ENCODE measurements at regions not wholly inside any gene's neighbourhood (a gene's known extent, or its start where the extent isn't known, plus 50 kb on each side); places are given as distances from the start of the nearest gene placed in this dataset.
A peak's percentile ranks its signal among the peaks of the same experiment; 100 is the strongest.

GRCh38 chr12:25034676-25035075, 85.8 kb upstream of the BCAT1 start:
- Histone ChIP-seq H2AFZ (replicated peaks) (peak overlapping the region; percentile 12), H3K4me3 (no peak overlapping the region), H3K79me2 (ENCODE audit: low read depth) (no peaks in the 10 kb centered on the region), H3K36me3 (no peaks in the 10 kb centered on the region), H3K27me3 (no peaks in the 10 kb centered on the region), H3K27ac (no peak overlapping the region), H3K9ac (no peak overlapping the region), H3K4me2 (no peak overlapping the region), H4K20me1 (ENCODE audit: low read depth) (no peaks in the 10 kb centered on the region), H3K9me3 (ENCODE audit: low read depth) (no peaks in the 10 kb centered on the region), H3K4me1 (no peaks in the 10 kb centered on the region), H3F3A (ENCODE audit: low read depth) (no peaks in the 10 kb centered on the region)
- peaks cover 5% of the 10 kb centered on the region for H3K4me1 Mint-ChIP-seq
- no peak overlapping the region for H3K27ac Mint-ChIP-seq
- no peaks in the 10 kb centered on the region for H3K36me3 Mint-ChIP-seq
- H3K4me3 Mint-ChIP-seq: no peak overlapping the region
- no peaks in the 10 kb centered on the region for H3K9me3 Mint-ChIP-seq
- H3K27me3 Mint-ChIP-seq (ENCODE audit: insufficient read depth, low read depth): peaks cover 2% of the 10 kb centered on the region
- no peak for DNase-seq (ENCODE audit: low spot score)
- TF ChIP-seq EZH2 (IDR thresholded peaks at IDR 0.05) (no peak), CTCF (IDR thresholded peaks at IDR 0.05) (no peak), EZH2phosphoT487 (IDR thresholded peaks at IDR 0.05) (no peak)

GRCh38 chr12:25025951-25026490, 77.1 kb upstream of the BCAT1 start:
- H3K27ac Mint-ChIP-seq: no peak overlapping the region
- Histone ChIP-seq H2AFZ (replicated peaks) (no peak overlapping the region), H3K4me3 (no peak overlapping the region)

GRCh38 chr12:25025260-25025659, 76.4 kb upstream of the BCAT1 start:
- peaks cover 2% of the 10 kb centered on the region for H3K27me3 Mint-ChIP-seq (ENCODE audit: insufficient read depth, low read depth)
- peak overlapping the region; percentile 23 for H3K4me2 ChIP-seq
- no peak overlapping the region for H3K27ac Mint-ChIP-seq
- H4K20me1 ChIP-seq (ENCODE audit: low read depth): no peaks in the 10 kb centered on the region
- no peaks in the 10 kb centered on the region for H3K36me3 ChIP-seq
- no peak overlapping the region for H3K4me3 Mint-ChIP-seq
- no peaks in the 10 kb centered on the region for H3K27me3 ChIP-seq
- H3K4me1 Mint-ChIP-seq: no peaks in the 10 kb centered on the region
- TF ChIP-seq EZH2 (IDR thresholded peaks at IDR 0.05): no peak
- no peak for TF ChIP-seq EZH2phosphoT487 (IDR thresholded peaks at IDR 0.05)
- TF ChIP-seq CTCF (IDR thresholded peaks at IDR 0.05): no peak
- H3K9ac ChIP-seq: peak overlapping the region; percentile 4
- H3K4me1 ChIP-seq: peaks cover 18% of the 10 kb centered on the region
- H3K4me3 ChIP-seq: no peak overlapping the region
- peak; percentile 35 for DNase-seq (ENCODE audit: low spot score)
- H3K9me3 Mint-ChIP-seq: no peaks in the 10 kb centered on the region
- no peaks in the 10 kb centered on the region for H3K79me2 ChIP-seq (ENCODE audit: low read depth)
- H3K27ac ChIP-seq: peak overlapping the region; percentile 57
- peaks cover 10% of the 10 kb centered on the region for H3F3A ChIP-seq (ENCODE audit: low read depth)
- H3K36me3 Mint-ChIP-seq: no peaks in the 10 kb centered on the region
- H3K9me3 ChIP-seq (ENCODE audit: low read depth): no peaks in the 10 kb centered on the region
- H2AFZ ChIP-seq (replicated peaks): peak overlapping the region; percentile 86

More at GRCh38 chr12:25025951-25026490, 77.1 kb upstream of the BCAT1 start:
- DNase-seq (ENCODE audit: low spot score): no peak
- H3K9me3 Mint-ChIP-seq: no peaks in the 10 kb centered on the region
- Histone ChIP-seq H3K27me3 (no peaks in the 10 kb centered on the region), H3K27ac (no peak overlapping the region), H3K4me1 (peaks cover 18% of the 10 kb centered on the region), H3K79me2 (ENCODE audit: low read depth) (no peaks in the 10 kb centered on the region), H3K36me3 (no peaks in the 10 kb centered on the region), H4K20me1 (ENCODE audit: low read depth) (no peaks in the 10 kb centered on the region), H3K4me2 (peak overlapping the region; percentile 23), H3K9ac (no peak overlapping the region), H3F3A (ENCODE audit: low read depth) (peaks cover 10% of the 10 kb centered on the region), H3K9me3 (ENCODE audit: low read depth) (no peaks in the 10 kb centered on the region)
- no peak overlapping the region for H3K4me3 Mint-ChIP-seq
- TF ChIP-seq EZH2phosphoT487 (IDR thresholded peaks at IDR 0.05) (no peak), CTCF (IDR thresholded peaks at IDR 0.05) (no peak), EZH2 (IDR thresholded peaks at IDR 0.05) (no peak)
- H3K27me3 Mint-ChIP-seq (ENCODE audit: insufficient read depth, low read depth): peaks cover 4% of the 10 kb centered on the region
- no peaks in the 10 kb centered on the region for H3K36me3 Mint-ChIP-seq
- H3K4me1 Mint-ChIP-seq: no peaks in the 10 kb centered on the region
